Endothelial cell of umbilical vein (primary cell): ENCODE measurements at regions not wholly inside any gene's neighbourhood (a gene's known extent, or its start where the extent isn't known, plus 50 kb on each side); places are given as distances from the start of the nearest gene placed in this dataset.

Experiments
- CTCF ChIP-seq, 2 donors: IDR thresholded peaks; 1 replicate in 1 of 2; 2 replicates in 1 of 2; pipeline ENCODE4 v1.5.1; 2011; ENCODE audit warnings: low read length in 2 of 2, mild to moderate bottlenecking in 2 of 2, moderate library complexity in 2 of 2, control low read depth in 1 of 2, inconsistent platforms in 1 of 2, low read depth in 1 of 2; ENCODE audit not compliant: insufficient read depth in 1 of 2; ENCODE audit errors: extremely low read depth in 1 of 2
- EZH2 ChIP-seq: IDR thresholded peaks from 2 replicates; pipeline ENCODE4 v1.6.1; 2012; ENCODE audit warnings: borderline replicate concordance, low read depth, mild to moderate bottlenecking, moderate library complexity, low read length, inconsistent platforms; ENCODE audit not compliant: severe bottlenecking
- GATA2 ChIP-seq: IDR thresholded peaks from 2 replicates; pipeline ENCODE4 v1.7.0; 2011; ENCODE audit warnings: low read depth, mild to moderate bottlenecking, moderate library complexity, mixed read lengths, low read length; ENCODE audit not compliant: insufficient read length, insufficient read depth
- JUN ChIP-seq: IDR thresholded peaks from 2 replicates; pipeline ENCODE4 v1.6.1; 2011; ENCODE audit warnings: borderline replicate concordance, low read depth; ENCODE audit not compliant: insufficient read length, insufficient read depth
- MAX ChIP-seq: IDR thresholded peaks from 2 replicates; pipeline ENCODE4 v1.6.1; 2011; ENCODE audit not compliant: insufficient read depth, insufficient read length
- POLR2A ChIP-seq: IDR thresholded peaks from 2 replicates; pipeline ENCODE4 v1.6.1; 2012; ENCODE audit warnings: low read depth, mild to moderate bottlenecking, control low read depth, low read length
- POLR2AphosphoS5 ChIP-seq: IDR thresholded peaks from 2 replicates; pipeline ENCODE4 v1.6.1; 2012; ENCODE audit warnings: low read depth, mild to moderate bottlenecking, control low read depth, low read length, moderate library complexity; ENCODE audit not compliant: insufficient read depth

GRCh38 chr1:187630653-187631380 is 802.1 kb downstream of the PLA2G4A start:
- TF ChIP-seq POLR2AphosphoS5 (no peak), CTCF (IDR thresholded peaks at IDR 0.05; ENCODE audit: extremely low read depth in 1 of 2, insufficient read depth in 1 of 2, low read depth in 1 of 2, low read length in 2 of 2) (no peak), POLR2A (no peak), MAX (no peak), GATA2 (no peak), JUN (no peak), EZH2 (no peak)
